H9 (cell line): ENCODE measurements at regions not wholly inside any gene's neighbourhood (a gene's known extent, or its start where the extent isn't known, plus 50 kb on each side); places are given as distances from the start of the nearest gene placed in this dataset.

Source experiments
- DNase-seq: peaks from one replicate; pipeline ENCODE4 v3.0.0-alpha.2; 2017
- H2AFZ ChIP-seq: one replicate; pipeline ENCODE4 v1.6.1; 2013; ENCODE audit warnings: mild to moderate bottlenecking, low read length, control low read depth, moderate library complexity
- H2AK5ac ChIP-seq: 2 replicates; pipeline ENCODE4 v1.6.1; 2013; ENCODE audit warnings: low read length, control low read depth, mixed read lengths; ENCODE audit not compliant: insufficient read length
- H2BK120ac ChIP-seq: one replicate; pipeline ENCODE4 v1.6.1; 2013; ENCODE audit warnings: low read depth, mild to moderate bottlenecking, low read length, control low read depth, inconsistent platforms; ENCODE audit not compliant: poor library complexity, severe bottlenecking
- H2BK12ac ChIP-seq: 2 replicates; pipeline ENCODE4 v1.6.1; 2013; ENCODE audit warnings: low read length, control low read depth, mixed read lengths, low read depth; ENCODE audit not compliant: insufficient read length
- H2BK15ac ChIP-seq: 2 replicates; pipeline ENCODE4 v1.6.1; 2013; ENCODE audit warnings: low read depth, low read length, control low read depth
- H2BK20ac ChIP-seq: one replicate; pipeline ENCODE4 v1.6.1; 2013; ENCODE audit warnings: low read depth, mild to moderate bottlenecking, low read length, control low read depth, inconsistent platforms; ENCODE audit not compliant: poor library complexity, severe bottlenecking
- H2BK5ac ChIP-seq: 2 replicates; pipeline ENCODE4 v1.6.1; 2013; ENCODE audit warnings: low read length, control low read depth, mixed read lengths; ENCODE audit not compliant: insufficient read length
- H3K14ac ChIP-seq: 2 replicates; pipeline ENCODE4 v1.6.1; 2013; ENCODE audit warnings: low read length, control low read depth; ENCODE audit not compliant: insufficient read depth
- H3K18ac ChIP-seq: 2 replicates; pipeline ENCODE4 v1.6.1; 2013; ENCODE audit warnings: low read depth, mild to moderate bottlenecking, mixed read lengths, low read length, control low read depth; ENCODE audit not compliant: insufficient read length
- H3K23ac ChIP-seq: 2 replicates; pipeline ENCODE4 v1.6.1; 2013; ENCODE audit warnings: low read length, control low read depth, mixed read lengths, low read depth; ENCODE audit not compliant: insufficient read length
- H3K23me2 ChIP-seq: 2 replicates; pipeline ENCODE4 v1.6.1; 2013; ENCODE audit warnings: low read depth, mild to moderate bottlenecking, mixed read lengths, low read length, control low read depth; ENCODE audit not compliant: insufficient read length, poor library complexity, severe bottlenecking
- H3K27ac ChIP-seq: 2 replicates; pipeline ENCODE4 v1.5.1; 2013; ENCODE audit warnings: low read length, control low read depth, mixed read lengths, low read depth; ENCODE audit not compliant: insufficient read length
- H3K27me3 ChIP-seq: 2 replicates; pipeline ENCODE4 v1.6.1; 2013; ENCODE audit warnings: low read length, control low read depth, inconsistent platforms; ENCODE audit not compliant: insufficient read depth
- H3K4ac ChIP-seq: 2 replicates; pipeline ENCODE4 v1.6.1; 2013; ENCODE audit warnings: low read depth, mild to moderate bottlenecking, control low read depth, inconsistent platforms, low read length, moderate library complexity
- H3K4me1 ChIP-seq: 2 replicates; pipeline ENCODE4 v1.6.1; 2013; ENCODE audit warnings: low read length, control low read depth, inconsistent platforms; ENCODE audit not compliant: insufficient read depth
- H3K4me2 ChIP-seq: 2 replicates; pipeline ENCODE4 v1.6.1; 2013; ENCODE audit warnings: low read length, control low read depth, mixed read lengths; ENCODE audit not compliant: insufficient read length, insufficient read depth
- H3K56ac ChIP-seq: 2 replicates; pipeline ENCODE4 v1.6.1; 2013; ENCODE audit warnings: low read depth, mild to moderate bottlenecking, mixed read lengths, low read length, control low read depth; ENCODE audit not compliant: insufficient read length
- H3K79me1 ChIP-seq: 2 replicates; pipeline ENCODE4 v1.6.1; 2013; ENCODE audit warnings: low read depth, mild to moderate bottlenecking, moderate library complexity, low read length, control low read depth, inconsistent platforms; ENCODE audit not compliant: insufficient read depth, poor library complexity, severe bottlenecking
- H3K79me2 ChIP-seq: 2 replicates; pipeline ENCODE4 v1.6.1; 2013; ENCODE audit warnings: low read length, control low read depth, inconsistent platforms; ENCODE audit not compliant: insufficient read depth
- H3K9ac ChIP-seq: 2 replicates; pipeline ENCODE4 v1.6.1; 2013; ENCODE audit warnings: low read length, control low read depth, mixed read lengths; ENCODE audit not compliant: insufficient read length; ENCODE audit errors: extremely low read depth
- H3K9me3 ChIP-seq: one replicate; pipeline ENCODE4 v1.6.1; 2013; ENCODE audit warnings: low read depth, low read length, inconsistent platforms; ENCODE audit not compliant: control insufficient read depth
- H3T11ph ChIP-seq: one replicate; pipeline ENCODE4 v1.6.1; 2013; ENCODE audit warnings: mild to moderate bottlenecking, low read length, control low read depth, inconsistent platforms
- H4K20me1 ChIP-seq: one replicate; pipeline ENCODE4 v1.6.1; 2013; ENCODE audit not compliant: control insufficient read depth, insufficient read length, insufficient read depth
- H4K5ac ChIP-seq: 2 replicates; pipeline ENCODE4 v1.6.1; 2013; ENCODE audit warnings: low read depth, mild to moderate bottlenecking, mixed read lengths, low read length, control low read depth; ENCODE audit not compliant: insufficient read length
- H4K8ac ChIP-seq: replicated peaks from 2 replicates; pipeline ENCODE4 v1.6.1; 2013; ENCODE audit warnings: low read length, control low read depth, mixed read lengths, low read depth; ENCODE audit not compliant: insufficient read length
- H4K91ac ChIP-seq: 2 replicates; pipeline ENCODE4 v1.6.1; 2013; ENCODE audit warnings: low read depth, mild to moderate bottlenecking, moderate library complexity, mixed read lengths, low read length, control low read depth; ENCODE audit not compliant: insufficient read length
- H3K27ac Mint-ChIP-seq, 3 experiments: 2 replicates in 2 of 3; 3 replicates in 1 of 3; pipeline ENCODE4 v1.8.0; 2020 to 2021; ENCODE audit warnings: mixed read lengths in 3 of 3, mild to moderate bottlenecking in 1 of 3, moderate library complexity in 1 of 3
- H3K27me3 Mint-ChIP-seq: 2 replicates; pipeline ENCODE4 v1.8.0; 2021; ENCODE audit warnings: low read depth, mild to moderate bottlenecking, moderate library complexity, mixed read lengths
- H3K36me3 Mint-ChIP-seq, 3 experiments: 2 replicates in 2 of 3; 3 replicates in 1 of 3; pipeline ENCODE4 v1.8.0; 2020 to 2021; ENCODE audit warnings: low read depth in 3 of 3, mixed read lengths in 3 of 3; ENCODE audit not compliant: insufficient read depth in 1 of 3
- H3K4me1 Mint-ChIP-seq, 2 experiments: 2 replicates each; pipeline ENCODE4 v1.8.0; 2020; ENCODE audit warnings: mixed read lengths in 2 of 2
- H3K4me3 Mint-ChIP-seq, 2 experiments: 2 replicates in 1 of 2; 3 replicates in 1 of 2; pipeline ENCODE4 v1.8.0; 2020 to 2021; ENCODE audit warnings: mild to moderate bottlenecking in 2 of 2, mixed read lengths in 2 of 2, moderate library complexity in 1 of 2
- H3K9me3 Mint-ChIP-seq, 2 experiments: 2 replicates in 1 of 2; 3 replicates in 1 of 2; pipeline ENCODE4 v1.8.0; 2020; ENCODE audit warnings: mild to moderate bottlenecking in 2 of 2, mixed read lengths in 2 of 2, moderate library complexity in 1 of 2
- WGBS: extraction: QIAGEN DNeasy Blood & Tissue Kit; methylation state at CpG from one replicate; pipeline ENCODE4 v1.1.7; 2013; ENCODE audit warnings: missing lambda C conversion rate, low lambda C conversion rate, mixed read lengths; ENCODE audit not compliant: insufficient read length; ENCODE audit errors: extremely low coverage; 5-methylcytosine and 5-hydroxymethylcytosine counted together
- TF ChIP-seq, protein P1 (sequence below): fragments of 200-600 bp; sonication (generic); conservative IDR thresholded peaks from 3 replicates; pipeline ENCODE4 v1.8.0; 2021; ENCODE audit warnings: antibody characterized with exemption, mild to moderate bottlenecking

DNA sequence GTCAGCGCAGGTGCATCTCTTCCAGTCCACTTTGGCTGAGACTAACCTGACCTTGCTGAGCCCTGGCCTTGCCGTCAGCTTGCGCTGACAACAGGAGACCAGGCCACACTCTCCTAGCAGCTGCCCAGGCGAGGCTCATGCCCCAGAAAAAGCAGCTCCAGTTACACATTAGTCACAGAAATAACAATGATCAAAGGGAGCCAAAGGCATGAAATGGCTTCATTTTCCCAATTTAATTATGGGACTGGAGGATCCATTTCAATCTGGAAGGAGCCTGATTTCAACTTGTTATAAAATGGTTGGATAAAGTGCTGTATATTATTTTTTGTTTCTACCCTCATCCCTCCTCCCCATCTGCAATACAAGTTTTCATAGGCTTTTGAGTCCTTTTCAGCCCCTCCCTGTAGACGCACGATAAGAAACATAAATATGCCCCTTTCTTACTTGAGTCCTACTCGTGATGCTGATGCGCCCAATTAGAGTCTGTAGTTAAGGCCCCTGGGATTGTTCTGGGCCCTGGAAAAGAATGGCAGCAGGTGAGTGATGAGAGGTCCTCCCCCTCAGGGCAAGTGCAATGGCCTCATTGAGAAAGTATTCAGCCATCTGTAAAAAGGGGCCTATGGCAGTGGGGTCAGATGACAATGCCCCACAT is 376.0 kb downstream of the C12orf75 start:
- Histone ChIP-seq H2BK5ac (no peak overlapping the region), H4K5ac (no peak overlapping the region), H3K4me1 (no peaks in the 10 kb centered on the region; the same call in 1 of the 2 replicates), H3K4me2 (no peak overlapping the region), H3K79me1 (no peaks in the 10 kb centered on the region), H2BK20ac (no peak overlapping the region), H3K9ac (no peak overlapping the region), H4K8ac (no peak overlapping the region), H2AFZ (no peak overlapping the region), H3K14ac (no peak overlapping the region), H3K27me3 (no peaks in the 10 kb centered on the region), H3K23me2 (no peaks in the 10 kb centered on the region), H3K23ac (no peak overlapping the region), H4K91ac (no peak overlapping the region), H3K9me3 (no peaks in the 10 kb centered on the region), H3K18ac (no peak overlapping the region), H3K4ac (no peak overlapping the region), H3T11ph (no peak overlapping the region), H3K79me2 (no peaks in the 10 kb centered on the region), H2AK5ac (no peak overlapping the region), H4K20me1 (no peaks in the 10 kb centered on the region), H2BK15ac (no peak overlapping the region), H3K27ac (no peak overlapping the region), H3K56ac (no peak overlapping the region), H2BK12ac (no peak overlapping the region), H2BK120ac (no peak overlapping the region)
- Mint-ChIP-seq H3K27ac (no peak overlapping the region), H3K4me3 (no peak overlapping the region; a peak in 1 of 5 replicates), H3K27me3 (no peaks in the 10 kb centered on the region; the same call in 1 of the 2 replicates), H3K9me3 (no peaks in the 10 kb centered on the region), H3K4me1 (peaks cover 34 to 37% of the 10 kb centered on the region in 2 experiments), H3K36me3 (no peaks in the 10 kb centered on the region)
- TF ChIP-seq, protein P1, sequence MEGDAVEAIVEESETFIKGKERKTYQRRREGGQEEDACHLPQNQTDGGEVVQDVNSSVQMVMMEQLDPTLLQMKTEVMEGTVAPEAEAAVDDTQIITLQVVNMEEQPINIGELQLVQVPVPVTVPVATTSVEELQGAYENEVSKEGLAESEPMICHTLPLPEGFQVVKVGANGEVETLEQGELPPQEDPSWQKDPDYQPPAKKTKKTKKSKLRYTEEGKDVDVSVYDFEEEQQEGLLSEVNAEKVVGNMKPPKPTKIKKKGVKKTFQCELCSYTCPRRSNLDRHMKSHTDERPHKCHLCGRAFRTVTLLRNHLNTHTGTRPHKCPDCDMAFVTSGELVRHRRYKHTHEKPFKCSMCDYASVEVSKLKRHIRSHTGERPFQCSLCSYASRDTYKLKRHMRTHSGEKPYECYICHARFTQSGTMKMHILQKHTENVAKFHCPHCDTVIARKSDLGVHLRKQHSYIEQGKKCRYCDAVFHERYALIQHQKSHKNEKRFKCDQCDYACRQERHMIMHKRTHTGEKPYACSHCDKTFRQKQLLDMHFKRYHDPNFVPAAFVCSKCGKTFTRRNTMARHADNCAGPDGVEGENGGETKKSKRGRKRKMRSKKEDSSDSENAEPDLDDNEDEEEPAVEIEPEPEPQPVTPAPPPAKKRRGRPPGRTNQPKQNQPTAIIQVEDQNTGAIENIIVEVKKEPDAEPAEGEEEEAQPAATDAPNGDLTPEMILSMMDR, result no peak
- no CpG with 5 or more reads among the region's 8 CpGs for WGBS
- peak; percentile 51 for DNase-seq
